ENCODE measurements at regions not wholly inside any gene's neighbourhood (a gene's known extent, or its start where the extent isn't known, plus 50 kb on each side); places are given as distances from the start of the nearest gene placed in this dataset.

- TF ChIP-seq EZH2 (IDR thresholded peaks at IDR 0.05; ENCODE audit: low read length) = no peak
- TF ChIP-seq, protein P1, sequence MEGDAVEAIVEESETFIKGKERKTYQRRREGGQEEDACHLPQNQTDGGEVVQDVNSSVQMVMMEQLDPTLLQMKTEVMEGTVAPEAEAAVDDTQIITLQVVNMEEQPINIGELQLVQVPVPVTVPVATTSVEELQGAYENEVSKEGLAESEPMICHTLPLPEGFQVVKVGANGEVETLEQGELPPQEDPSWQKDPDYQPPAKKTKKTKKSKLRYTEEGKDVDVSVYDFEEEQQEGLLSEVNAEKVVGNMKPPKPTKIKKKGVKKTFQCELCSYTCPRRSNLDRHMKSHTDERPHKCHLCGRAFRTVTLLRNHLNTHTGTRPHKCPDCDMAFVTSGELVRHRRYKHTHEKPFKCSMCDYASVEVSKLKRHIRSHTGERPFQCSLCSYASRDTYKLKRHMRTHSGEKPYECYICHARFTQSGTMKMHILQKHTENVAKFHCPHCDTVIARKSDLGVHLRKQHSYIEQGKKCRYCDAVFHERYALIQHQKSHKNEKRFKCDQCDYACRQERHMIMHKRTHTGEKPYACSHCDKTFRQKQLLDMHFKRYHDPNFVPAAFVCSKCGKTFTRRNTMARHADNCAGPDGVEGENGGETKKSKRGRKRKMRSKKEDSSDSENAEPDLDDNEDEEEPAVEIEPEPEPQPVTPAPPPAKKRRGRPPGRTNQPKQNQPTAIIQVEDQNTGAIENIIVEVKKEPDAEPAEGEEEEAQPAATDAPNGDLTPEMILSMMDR (optimal IDR thresholded peaks at IDR 0.05 in 1 of 3, IDR thresholded peaks at IDR 0.05 in 1 of 3, conservative IDR thresholded peaks at IDR 0.05 in 1 of 3; ENCODE audit: extremely low read depth in 1 of 3, insufficient read depth in 2 of 3, low read length in 3 of 3) = no peak
Observed at GRCh38 chr3:25945836-25946235, 155.9 kb downstream of the OXSM start.

GRCh38 chr3:25952133-25952532, 162.2 kb downstream of the OXSM start:
- Histone ChIP-seq H3K4me3 (ENCODE audit: control insufficient read depth in 2 of 3, extremely low read depth in 1 of 3, insufficient read depth in 2 of 3, low read depth in 1 of 3, low read length in 3 of 3) (no peak overlapping the region), H3K4me1 (ENCODE audit: control insufficient read depth, extremely low read depth, insufficient read depth, low read length) (no peaks in the 10 kb centered on the region), H3K4me2 (ENCODE audit: control insufficient read depth, extremely low read depth, insufficient read depth, low read depth, low read length) (no peak overlapping the region), H3K36me3 (ENCODE audit: control insufficient read depth in 2 of 2, extremely low read depth in 1 of 2, insufficient read depth in 2 of 2, low read length in 2 of 2) (no peaks in the 10 kb centered on the region), H3K9me1 (ENCODE audit: control insufficient read depth, extremely low read depth, insufficient read depth, low read length) (no peaks in the 10 kb centered on the region), H4K20me1 (ENCODE audit: control insufficient read depth, extremely low read depth, insufficient read depth, low read length) (no peaks in the 10 kb centered on the region), H3K9ac (ENCODE audit: control insufficient read depth, extremely low read depth, insufficient read depth, low read length) (no peak overlapping the region), H3K79me2 (ENCODE audit: control insufficient read depth, insufficient read depth, low read length) (no peaks in the 10 kb centered on the region), H2AFZ (ENCODE audit: control insufficient read depth, low read length) (no peak overlapping the region), H3K27me3 (ENCODE audit: control insufficient read depth, extremely low read depth, insufficient read depth, low read length) (no peaks in the 10 kb centered on the region), H3K9me3 (ENCODE audit: control insufficient read depth, low read depth, low read length) (no peaks in the 10 kb centered on the region), H3K27ac (ENCODE audit: control insufficient read depth, insufficient read depth, low read length) (no peak overlapping the region)
- DNase-seq (ENCODE audit: low read depth, low spot score) (no peak), FAIRE-seq (no peak)
- dilution Hi-C loops (cut with MboI; ENCODE audit: extremely low pct_ligation_motif_present, low sequenced_read_pairs) = no loop called here
- TF ChIP-seq, protein P1 (optimal IDR thresholded peaks at IDR 0.05 in 1 of 3, IDR thresholded peaks at IDR 0.05 in 1 of 3, conservative IDR thresholded peaks at IDR 0.05 in 1 of 3; ENCODE audit: extremely low read depth in 1 of 3, insufficient read depth in 2 of 3, low read length in 3 of 3) = no peak
- TF ChIP-seq EZH2 (IDR thresholded peaks at IDR 0.05; ENCODE audit: low read length) = no peak

More at GRCh38 chr3:25945836-25946235, 155.9 kb downstream of the OXSM start:
- dilution Hi-C loops (cut with MboI; ENCODE audit: extremely low pct_ligation_motif_present, low sequenced_read_pairs) = no loop called here
- no peak for FAIRE-seq
- Histone ChIP-seq H3K9me1 (ENCODE audit: control insufficient read depth, extremely low read depth, insufficient read depth, low read length) (no peaks in the 10 kb centered on the region), H3K9me3 (ENCODE audit: control insufficient read depth, low read depth, low read length) (no peaks in the 10 kb centered on the region), H3K27ac (ENCODE audit: control insufficient read depth, insufficient read depth, low read length) (no peak overlapping the region), H4K20me1 (ENCODE audit: control insufficient read depth, extremely low read depth, insufficient read depth, low read length) (no peaks in the 10 kb centered on the region), H3K9ac (ENCODE audit: control insufficient read depth, extremely low read depth, insufficient read depth, low read length) (no peak overlapping the region), H3K27me3 (ENCODE audit: control insufficient read depth, extremely low read depth, insufficient read depth, low read length) (no peaks in the 10 kb centered on the region), H3K4me1 (ENCODE audit: control insufficient read depth, extremely low read depth, insufficient read depth, low read length) (no peaks in the 10 kb centered on the region), H3K79me2 (ENCODE audit: control insufficient read depth, insufficient read depth, low read length) (no peaks in the 10 kb centered on the region), H3K4me2 (ENCODE audit: control insufficient read depth, extremely low read depth, insufficient read depth, low read depth, low read length) (no peak overlapping the region), H2AFZ (ENCODE audit: control insufficient read depth, low read length) (no peak overlapping the region), H3K4me3 (ENCODE audit: control insufficient read depth in 2 of 3, extremely low read depth in 1 of 3, insufficient read depth in 2 of 3, low read depth in 1 of 3, low read length in 3 of 3) (no peak overlapping the region), H3K36me3 (ENCODE audit: control insufficient read depth in 2 of 2, extremely low read depth in 1 of 2, insufficient read depth in 2 of 2, low read length in 2 of 2) (no peaks in the 10 kb centered on the region)
- no peak for DNase-seq (ENCODE audit: low read depth, low spot score)

Measured in keratinocyte (primary cell).